GOT3 (cell line): ENCODE measurements at regions not wholly inside any gene's neighbourhood (a gene's known extent, or its start where the extent isn't known, plus 50 kb on each side); places are given as distances from the start of the nearest gene placed in this dataset.

Experiments
- DNase-seq: peaks from one replicate; lab custom pipeline; 2025; ENCODE audit warnings: mixed read lengths; lab: John Stamatoyannopoulos, UW

DNA sequence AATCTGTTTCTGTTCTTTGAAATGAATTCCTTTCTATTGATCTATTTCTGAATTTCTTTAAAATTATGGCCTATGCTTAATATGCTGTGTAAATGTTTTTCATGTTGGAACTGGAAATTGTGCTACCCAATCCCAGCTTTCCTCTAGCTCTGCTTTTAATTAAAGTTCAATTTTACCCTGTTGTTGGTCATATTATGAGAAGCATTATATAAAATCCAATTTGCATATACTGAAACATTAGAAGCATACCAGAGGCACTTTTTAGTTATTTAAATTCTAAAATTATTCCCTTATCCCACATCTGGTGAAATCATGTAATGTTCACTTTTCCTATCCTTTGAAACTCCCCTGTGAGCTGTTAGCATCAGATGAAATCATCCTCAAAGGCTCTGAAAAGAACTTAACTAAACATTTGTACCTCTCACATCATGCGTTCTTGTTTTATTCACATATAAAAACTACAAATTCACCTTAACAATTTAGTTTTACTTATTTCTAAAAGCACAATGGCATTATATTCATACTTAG, 160.6 kb upstream of the COL21A1 start:
- DNase-seq: no peak

DNA sequence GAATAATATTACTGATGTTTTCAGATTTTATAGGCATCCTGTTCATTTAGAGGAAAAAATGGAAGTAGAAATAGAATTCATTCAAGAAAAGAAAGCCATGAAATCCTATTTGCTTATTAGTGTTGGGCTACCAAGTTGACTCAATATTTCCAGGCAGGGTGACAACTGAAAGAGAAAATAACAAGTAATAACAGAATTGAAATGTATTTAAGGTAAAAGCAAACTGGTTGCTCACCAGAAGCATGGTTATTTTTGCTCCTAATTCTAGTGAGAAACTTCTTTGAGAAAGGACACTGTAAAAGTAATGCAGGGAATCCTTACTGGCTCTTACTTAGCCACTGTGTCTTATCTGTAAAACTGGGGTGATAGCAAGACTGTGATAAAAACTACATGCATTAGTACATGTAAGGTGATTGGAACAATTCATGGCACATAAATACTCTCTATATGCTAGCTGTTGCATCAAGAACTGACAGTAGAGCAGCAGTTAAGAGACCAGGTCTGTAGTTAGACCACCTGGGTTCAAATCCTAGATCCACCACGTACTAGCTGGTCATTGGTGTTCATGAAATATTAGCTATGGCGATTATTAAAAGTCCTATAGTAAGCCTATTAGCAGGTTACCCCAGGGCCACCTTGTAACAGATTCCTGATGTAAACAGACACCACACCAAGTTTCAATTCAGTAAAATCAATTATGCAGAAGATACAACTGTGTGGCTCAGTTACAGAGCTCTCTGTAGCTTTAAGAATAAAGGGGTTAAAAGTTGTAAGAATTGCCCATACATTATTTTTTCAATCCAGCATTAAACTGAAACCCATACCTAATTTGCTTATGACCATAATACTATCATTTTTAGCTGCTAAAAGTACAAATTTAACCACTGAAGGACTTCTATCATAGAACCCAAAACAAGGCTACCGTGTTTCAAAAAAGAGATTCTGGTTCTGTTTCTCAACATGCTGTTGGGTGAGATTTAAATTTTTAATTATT, 159.2 kb upstream of the COL21A1 start:
- no peak for DNase-seq

DNA sequence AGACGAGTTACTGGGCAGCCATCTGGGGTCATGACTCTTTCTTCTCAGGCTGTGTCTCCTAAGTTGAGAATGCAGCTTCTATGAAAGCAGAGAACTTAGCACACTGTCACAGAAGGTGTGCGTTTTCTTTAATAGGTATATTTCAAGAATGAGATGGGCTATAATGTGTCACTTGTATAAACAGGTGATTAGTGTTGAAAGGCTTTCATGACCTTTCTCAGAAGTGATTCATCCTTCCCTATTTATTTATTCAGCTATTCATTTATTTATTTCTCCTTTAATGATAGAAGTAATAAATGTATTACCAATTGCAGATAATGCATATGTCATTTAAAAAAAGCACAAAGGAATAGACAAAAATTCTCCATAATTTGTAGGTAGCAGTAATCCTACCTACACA, 157.2 kb upstream of the COL21A1 start:
- no peak for DNase-seq

DNA sequence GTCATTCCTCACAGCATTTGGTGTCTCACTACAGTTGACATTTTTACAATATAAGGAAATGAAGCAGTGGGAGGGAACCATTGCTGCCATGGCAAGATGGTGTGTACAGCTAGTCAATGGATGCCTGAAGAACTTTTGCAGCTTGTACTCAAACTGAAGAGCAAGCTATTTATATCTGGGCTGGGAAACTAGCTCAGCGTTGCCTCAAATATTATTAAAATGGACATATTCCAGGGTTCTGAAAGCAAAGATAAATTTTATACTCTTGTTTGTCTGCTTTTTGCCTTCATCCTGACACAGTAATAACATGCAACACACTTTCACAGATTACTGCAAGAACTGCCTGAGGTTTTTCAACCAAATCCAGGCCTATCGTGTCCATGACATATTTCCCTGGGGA, 156.4 kb upstream of the COL21A1 start:
- no peak for DNase-seq

DNA sequence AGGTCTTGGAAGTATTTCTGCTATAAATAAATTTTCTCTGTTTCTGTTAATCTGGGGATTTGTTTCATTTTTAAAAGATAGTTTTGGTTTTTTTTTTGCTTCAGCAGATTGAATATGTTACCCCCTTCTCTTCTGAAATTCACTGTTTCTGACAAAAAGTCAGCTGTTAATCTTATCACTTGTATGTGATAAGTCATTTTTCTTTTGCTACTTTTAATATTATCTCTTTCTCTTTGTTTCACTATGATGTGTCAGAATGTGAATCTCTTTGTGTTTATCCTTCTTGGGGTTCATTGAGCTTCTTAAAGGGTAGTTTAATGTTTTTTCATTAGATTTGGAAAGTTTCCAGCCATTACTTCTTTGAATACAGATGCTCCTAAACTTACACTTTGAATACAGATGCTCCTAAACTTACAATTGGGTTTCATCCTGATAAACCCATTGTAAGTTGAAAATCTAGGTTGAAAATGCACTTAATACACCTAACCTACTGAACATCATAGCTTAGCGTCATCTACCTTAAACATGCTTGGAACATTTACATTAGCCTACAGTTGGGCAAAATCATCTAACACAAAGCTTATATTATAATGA, 154.2 kb upstream of the COL21A1 start:
- no peak for DNase-seq

DNA sequence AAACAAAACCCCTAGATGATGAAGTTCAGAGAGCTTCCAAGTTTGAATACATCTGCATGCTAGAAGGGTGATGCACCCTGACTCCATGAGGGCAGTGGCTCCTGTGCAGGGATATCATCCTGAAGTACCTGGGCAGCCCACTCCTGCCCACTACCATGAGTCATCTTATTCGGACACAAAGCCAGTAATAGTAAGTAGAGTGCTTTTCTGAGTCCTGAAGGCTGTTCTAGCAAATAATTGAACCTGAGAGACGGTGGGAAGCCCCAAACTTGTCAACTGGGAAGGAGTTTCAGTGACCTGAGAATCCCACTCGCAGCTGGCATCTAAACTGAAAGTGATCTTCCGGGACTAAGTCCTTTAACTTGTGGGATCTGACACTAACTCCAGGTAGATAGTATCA, 152.9 kb upstream of the COL21A1 start:
- no peak for DNase-seq

DNA sequence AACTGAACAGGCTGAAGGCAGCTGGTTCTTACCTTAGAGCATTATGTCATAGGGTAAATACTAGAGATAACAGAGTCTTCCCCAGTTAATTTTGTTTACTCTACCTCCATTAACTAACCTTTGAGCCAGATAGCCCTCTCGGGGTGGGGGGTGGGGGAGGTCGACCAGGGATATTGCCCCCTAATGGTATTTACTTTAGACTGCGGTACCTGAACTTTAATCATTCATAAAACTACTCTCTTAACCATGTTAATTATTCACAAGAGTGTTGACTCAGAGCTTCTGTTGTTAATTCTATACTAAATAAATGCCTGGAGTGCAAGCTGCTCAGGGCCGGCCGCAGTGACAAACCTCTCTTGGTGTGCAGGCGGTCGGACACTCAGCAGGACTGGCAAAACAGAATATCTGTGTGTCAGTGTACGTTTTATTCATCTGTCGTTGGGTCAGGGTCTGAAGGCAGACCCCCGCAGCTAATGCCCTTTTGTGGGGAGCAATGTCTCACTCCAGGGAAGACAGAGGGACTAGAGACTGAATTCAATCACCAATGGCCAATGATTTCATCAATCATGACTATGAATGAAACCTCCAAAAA, 152.4 kb upstream of the COL21A1 start:
- no peak for DNase-seq

DNA sequence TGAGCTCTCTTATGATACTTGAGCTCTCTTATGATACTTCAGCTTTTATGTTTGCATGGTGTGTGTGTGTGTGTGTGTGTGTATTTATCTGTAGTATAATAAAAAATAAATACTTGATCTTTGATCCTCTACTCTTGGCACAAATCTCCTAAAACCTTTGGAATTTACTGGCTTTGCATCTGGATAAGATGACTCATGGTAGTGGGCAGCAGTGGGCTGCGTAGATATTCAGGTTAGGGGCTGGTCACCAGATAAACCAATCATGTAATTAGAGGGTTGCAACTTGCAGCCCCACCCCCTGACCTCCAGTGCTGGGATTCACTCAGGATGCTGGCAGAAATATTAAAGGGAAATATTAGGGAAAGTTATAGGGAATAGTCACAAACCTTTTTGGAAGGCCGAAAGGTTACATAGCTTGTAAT, 151.9 kb upstream of the COL21A1 start:
- DNase-seq: no peak

DNA sequence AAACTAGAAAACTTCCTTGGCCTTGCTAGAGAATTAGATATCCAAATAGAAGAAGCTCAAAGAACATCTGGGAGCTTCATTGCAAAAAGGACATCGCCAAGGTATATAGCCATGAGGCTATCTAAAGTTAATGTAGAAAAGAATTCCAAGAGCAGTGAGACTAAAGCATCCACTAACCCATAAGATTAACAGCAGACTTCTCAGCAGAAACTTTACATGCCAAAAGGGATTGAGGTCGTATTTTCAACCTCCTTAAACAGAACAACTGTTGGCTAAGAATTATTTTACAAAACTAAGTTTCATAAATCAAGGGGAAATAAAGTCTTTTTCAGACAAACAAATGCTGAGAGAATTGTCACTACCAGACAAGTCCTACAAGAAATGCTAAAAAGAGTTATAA, 149.1 kb upstream of the COL21A1 start:
- DNase-seq: no peak

DNA sequence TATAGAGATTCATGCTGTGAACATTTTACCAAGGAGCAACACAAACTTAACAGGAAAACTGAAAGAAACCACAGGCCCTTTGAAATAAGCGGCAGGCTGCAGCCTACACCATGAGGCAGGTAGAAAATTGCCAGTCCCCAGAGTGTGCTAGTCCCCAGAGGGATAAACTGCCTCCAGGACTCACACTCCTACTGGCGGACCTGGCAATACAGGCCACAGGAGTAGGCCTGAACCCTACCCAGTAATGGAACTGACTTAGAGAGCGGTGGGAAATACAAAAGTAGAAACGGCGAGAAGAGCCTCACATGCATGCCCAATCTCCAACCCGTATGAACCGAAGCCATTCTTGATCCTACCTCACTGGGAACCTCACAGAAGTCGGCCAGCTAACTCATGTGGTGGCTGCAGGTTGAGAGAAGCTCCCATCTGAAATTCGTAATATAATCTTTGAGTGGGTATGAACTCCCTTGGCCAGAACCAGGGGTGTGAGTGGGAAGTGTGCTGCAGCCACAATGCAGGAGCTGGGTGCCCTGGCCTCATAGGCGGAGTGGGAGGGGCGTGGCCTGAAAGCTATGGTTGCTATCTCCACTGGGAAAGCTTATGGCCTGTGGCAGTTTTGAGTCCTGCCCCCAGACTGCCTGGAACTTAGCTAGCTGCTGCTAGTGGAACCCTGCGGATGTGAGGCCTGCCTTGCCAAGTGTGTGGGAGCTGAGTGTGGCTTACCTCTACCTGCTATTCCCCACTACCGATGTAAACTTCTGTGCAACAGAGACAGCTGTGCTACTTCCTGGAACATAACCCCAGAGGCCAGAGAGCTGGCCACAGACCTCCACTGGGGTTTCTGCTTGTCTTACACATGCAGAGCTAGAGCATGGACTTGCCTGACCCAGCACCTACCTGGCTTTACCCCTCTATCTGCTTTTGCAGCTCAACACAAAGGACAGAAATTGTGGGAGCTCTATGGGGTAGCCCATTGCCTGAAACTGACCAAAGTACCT, 146.5 kb upstream of the COL21A1 start:
- no peak for DNase-seq

DNA sequence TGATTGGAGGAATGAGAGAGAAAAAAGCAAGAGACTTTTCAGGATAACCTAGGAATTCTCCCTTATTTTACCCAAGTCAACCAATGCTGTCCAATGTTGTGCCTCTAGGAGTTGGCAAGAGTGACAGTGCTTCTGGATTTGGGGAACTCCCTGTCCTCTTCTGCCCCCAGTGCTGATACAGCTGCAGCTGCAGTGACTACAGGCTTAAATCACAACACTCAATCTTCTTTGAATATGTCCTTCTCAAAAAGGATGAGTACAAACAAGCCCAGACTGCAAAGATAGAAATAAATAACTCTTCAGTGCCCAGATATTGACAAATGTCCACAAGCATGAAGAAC, 141.0 kb upstream of the COL21A1 start:
- DNase-seq: no peak

DNA sequence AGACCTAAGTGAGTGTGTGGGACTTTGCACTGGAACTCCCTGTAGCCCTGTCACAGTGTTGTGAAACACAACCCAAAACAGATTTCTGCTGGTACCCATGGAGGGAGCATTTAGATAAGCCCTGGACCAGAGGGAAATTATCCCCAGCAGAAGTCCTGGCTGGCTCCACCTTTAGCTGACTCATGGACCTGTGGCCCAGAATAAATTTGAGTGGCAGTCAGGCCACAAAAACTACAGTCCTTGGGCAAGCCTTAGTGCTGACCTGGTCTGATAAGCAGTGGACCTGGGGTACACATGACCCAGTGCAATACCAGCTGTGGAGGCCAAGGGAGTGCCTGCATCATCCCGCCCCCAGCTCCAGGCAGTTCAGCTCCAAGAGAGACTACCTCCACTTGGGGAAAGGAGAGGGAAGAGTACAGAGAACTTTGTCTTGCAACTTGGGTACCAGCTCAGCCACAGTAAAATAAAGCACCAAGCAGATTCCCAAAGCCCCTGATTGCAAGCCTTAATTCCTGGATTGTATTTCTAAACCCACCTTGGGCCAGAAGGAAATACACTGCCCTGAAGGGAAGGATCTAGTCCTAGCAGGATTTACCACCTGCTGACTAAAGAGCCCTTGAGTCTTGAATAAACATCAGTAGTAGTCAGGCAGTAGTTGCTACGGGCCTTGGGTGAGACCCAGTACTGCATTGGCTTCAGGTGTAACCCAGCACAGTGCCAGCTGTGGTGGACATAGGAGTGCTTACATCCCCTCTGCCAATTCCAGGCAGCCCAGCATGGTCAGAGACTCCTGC, 140.4 kb upstream of the COL21A1 start:
- no peak for DNase-seq

DNA sequence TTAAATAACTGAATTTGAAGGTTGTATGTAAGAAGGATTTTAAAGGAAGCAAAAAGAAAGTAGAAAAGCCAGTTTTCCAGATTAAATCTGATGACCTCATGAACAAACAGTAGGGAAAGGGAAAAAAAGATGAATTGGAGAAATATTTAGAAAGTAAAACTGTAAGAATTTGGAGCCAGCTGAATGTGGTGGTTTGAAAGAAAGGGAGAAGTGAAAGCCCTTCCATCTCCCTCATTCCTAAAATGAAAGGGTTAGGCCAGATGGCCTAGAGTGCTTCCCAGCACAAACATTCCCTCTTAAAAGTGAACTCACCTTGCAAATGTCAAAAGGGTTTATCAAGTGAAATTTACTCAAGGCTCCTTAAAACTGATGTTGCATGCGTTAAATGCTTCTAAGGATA, 139.3 kb upstream of the COL21A1 start:
- no peak for DNase-seq

DNA sequence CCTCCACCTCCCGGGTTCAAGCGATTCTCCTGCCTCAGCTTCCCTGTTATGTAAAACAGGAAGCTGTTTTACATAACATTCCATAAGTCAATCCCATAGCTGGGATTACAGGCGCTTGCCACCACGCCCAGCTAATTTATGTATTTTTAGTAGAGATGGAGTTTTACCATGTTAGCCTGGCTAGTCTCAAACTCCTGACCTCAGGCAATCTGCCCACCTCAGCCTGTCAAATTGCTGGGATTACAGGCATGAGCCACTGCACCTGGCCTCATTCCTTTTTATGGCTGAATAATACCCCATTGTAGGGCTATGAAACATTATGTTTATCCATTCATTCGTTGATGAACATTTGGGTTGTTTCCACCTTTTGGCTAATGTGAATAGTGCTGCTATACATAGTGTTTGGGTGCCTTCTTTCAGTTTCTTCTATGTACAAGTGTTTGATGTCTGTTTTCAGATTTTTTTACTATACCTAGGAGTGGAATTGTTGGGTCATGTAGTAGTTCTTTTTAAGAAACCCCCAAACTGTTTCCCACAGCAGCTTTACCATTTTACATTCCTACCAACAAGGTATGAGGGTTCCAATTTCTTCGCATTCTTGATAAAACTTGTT, 138.7 kb upstream of the COL21A1 start:
- no peak for DNase-seq

DNA sequence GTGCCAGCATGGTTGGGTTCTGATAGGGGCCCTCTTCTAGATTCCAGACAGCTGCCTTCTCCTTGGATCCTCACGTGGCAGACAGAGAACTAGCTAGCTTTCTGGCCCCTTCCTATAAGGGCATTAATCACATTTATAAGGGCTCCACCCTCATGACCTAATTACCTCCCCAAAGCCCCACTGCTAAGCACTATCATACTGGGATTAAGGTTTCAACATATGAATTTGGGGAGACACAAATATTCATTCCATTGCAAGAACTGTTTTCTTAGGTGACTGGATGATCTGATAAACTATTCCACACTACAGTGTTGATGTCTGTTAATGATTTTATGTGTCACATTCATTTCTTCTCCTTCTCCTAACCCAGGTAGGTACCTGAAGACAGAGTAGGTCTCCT, 135.8 kb upstream of the COL21A1 start:
- DNase-seq: no peak

DNA sequence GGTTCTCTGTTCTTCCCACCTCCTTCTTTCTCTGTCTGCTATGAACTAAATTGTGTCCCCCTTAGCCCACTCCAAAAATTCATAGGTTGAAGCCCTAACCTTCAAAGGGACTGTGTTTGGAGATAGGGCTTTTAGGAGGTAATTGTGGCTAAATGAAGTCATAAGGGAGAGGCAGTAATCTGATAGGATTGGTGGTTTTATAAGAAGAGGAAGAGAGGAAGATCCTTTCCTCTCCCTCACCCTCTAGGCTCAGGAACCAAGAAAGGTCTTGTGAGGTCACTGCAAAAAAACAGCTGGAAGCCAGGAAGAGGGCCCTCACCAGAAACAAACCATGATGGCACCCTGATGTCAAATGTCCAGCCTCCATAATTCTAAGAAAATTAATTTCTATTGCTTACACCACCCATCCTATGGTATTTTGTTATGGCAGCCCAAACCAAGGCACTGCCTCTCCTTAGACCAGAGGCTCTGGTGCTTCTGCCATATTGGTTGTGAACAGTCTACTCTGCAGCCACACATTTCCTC, 135.1 kb upstream of the COL21A1 start:
- DNase-seq: no peak

DNA sequence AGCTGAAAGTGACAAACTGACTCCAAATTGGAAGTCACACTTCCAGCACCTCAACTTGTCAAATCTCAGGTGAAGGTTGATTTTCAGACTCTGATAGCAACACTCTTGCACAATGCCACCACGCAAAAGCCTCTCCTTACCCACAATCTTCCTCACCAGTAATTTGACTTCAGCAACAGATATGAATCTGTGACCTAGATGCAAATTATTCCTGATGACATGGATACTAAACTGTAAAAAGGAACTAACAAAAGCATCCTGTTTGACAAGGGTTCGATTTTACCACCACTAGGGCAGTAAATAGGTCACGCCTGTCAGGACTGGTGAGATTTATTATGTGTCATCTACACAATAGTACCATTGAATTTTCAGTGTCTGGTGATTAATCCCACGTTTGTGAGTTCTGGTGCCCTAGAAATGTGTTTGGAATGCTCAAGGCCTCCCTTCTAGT, 134.4 kb upstream of the COL21A1 start:
- no peak for DNase-seq

DNA sequence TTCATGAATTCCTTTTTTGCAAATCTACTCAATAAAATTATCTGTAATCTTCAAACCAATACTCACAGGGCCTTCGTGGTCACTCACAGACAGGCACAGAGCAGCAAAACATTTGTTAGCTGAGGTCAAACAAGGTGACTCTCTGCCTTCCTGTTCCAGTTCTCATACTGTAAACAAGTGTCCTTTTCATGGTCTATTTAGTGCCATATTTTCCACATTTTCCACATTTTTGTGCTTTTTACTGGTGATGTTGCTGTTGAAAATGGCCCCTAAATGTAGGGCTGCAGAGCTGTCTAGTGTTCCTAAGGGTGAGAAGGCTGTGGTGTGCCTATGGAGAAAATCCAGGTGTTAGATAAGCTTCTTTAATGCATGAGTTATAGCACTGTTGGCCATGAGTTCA, 133.1 kb upstream of the COL21A1 start:
- DNase-seq: no peak

DNA sequence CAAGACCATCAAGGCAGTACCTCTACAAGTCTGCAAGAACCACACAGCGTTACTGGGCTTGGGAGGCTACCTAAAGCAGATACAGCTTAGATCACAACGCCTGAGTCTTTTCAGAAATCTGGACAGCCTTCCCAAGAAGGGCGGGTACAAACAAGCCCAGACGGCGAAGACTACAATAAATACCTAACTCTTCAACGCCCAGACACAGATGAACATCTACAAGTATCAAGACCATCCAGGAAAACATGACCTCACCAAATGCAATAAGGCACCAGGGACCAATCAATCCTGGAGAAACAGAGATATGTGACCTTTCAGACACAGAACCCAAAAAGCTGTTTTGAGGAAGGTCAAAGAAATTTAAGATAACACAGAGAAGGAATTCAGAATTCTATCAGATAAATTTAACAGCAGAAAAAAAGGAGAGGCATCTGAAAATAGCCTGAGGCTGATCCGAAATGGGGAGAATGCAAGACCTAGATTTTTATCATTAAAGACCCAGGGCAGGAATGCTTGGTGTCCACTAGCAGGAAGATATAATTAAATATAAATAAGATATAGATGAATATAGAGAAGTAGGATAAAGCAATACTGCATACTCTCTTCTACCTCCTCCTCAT, 131.7 kb upstream of the COL21A1 start:
- no peak for DNase-seq

DNA sequence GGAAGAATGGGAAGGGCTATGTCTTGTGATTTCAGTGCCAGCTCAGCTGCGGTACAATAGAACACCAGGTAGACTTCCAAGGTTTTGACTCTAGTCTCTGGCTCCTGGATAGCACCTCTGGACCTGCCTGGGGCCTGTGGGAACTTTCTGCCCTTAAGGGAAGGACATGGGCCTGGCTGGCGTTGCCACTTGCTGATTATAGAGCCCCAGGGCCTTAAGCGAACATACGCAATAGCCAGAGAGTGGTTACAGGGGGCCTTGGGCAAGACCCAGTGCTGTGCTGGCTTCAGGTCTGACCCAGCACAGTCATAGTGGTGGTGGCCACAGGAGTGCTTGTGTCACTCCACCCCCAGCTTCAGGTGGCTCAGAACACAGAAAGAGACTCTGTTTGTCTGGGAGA, 131.1 kb upstream of the COL21A1 start:
- no peak for DNase-seq
